HG03280 (cell line): ENCODE measurements at regions not wholly inside any gene's neighbourhood (a gene's known extent, or its start where the extent isn't known, plus 50 kb on each side); places are given as distances from the start of the nearest gene placed in this dataset.
"Not testable (repeated sequence)": the region's sequence is repeated elsewhere in the genome, so short reads cannot be mapped to it uniquely, and the experiment has no call there.

Source experiments
- ATAC-seq: cut with Tn5 transposase; IDR thresholded peaks from one replicate; pipeline ENCODE4 v1.9.1; 2021; ENCODE audit warnings: mild to moderate bottlenecking, moderate library complexity; ENCODE audit not compliant: unreplicated experiment

- no peak for ATAC-seq
These were observed 339.5 kb upstream of the NRP1 start for GRCh38 chr10:33673839-33674415.

- no peak for ATAC-seq
These were observed 335.4 kb upstream of the NRP1 start for GRCh38 chr10:33669904-33670303.

- no peak for ATAC-seq
These were observed 332.4 kb upstream of the NRP1 start for GRCh38 chr10:33666686-33667480.

- no peak for ATAC-seq
These were observed 331.0 kb upstream of the NRP1 start for GRCh38 chr10:33665501-33665900.

GRCh38 chr10:33664070-33664469 lies 329.6 kb upstream of the NRP1 start:
- no peak for ATAC-seq

GRCh38 chr10:33661580-33662336 lies 327.3 kb upstream of the NRP1 start:
- no peak for ATAC-seq

GRCh38 chr10:33660329-33660728 lies 325.9 kb upstream of the NRP1 start:
- ATAC-seq = no peak

- no peak for ATAC-seq
These were observed 323.4 kb upstream of the NRP1 start for GRCh38 chr10:33657913-33658312.

- no peak for ATAC-seq
These were observed 322.9 kb upstream of the NRP1 start for GRCh38 chr10:33657154-33657908.

GRCh38 chr10:33655921-33656320 lies 321.5 kb upstream of the NRP1 start:
- no peak for ATAC-seq

- no peak for ATAC-seq
These were observed 320.8 kb upstream of the NRP1 start for GRCh38 chr10:33655165-33655815.

- ATAC-seq = no peak
These were observed 319.3 kb upstream of the NRP1 start for GRCh38 chr10:33653584-33654367.

- ATAC-seq = no peak
These were observed 318.4 kb upstream of the NRP1 start for GRCh38 chr10:33652870-33653269.

GRCh38 chr10:33650131-33650530 lies 315.7 kb upstream of the NRP1 start:
- ATAC-seq = not testable (repeated sequence)

- ATAC-seq = no peak
These were observed 308.6 kb upstream of the NRP1 start for GRCh38 chr10:33643042-33643441.

- no peak for ATAC-seq
These were observed 304.4 kb upstream of the NRP1 start for GRCh38 chr10:33638891-33639290.

GRCh38 chr10:33638374-33638773 lies 303.9 kb upstream of the NRP1 start:
- no peak for ATAC-seq

- ATAC-seq = no peak
These were observed 301.6 kb upstream of the NRP1 start for GRCh38 chr10:33635967-33636515.

- ATAC-seq = no peak
These were observed 298.0 kb upstream of the NRP1 start for GRCh38 chr10:33632432-33632831.

GRCh38 chr10:33631991-33632390 lies 297.5 kb upstream of the NRP1 start:
- ATAC-seq = no peak
